GM19455 (cell line): ENCODE measurements at regions not wholly inside any gene's neighbourhood (a gene's known extent, or its start where the extent isn't known, plus 50 kb on each side); places are given as distances from the start of the nearest gene placed in this dataset.
A peak's percentile ranks its signal among the peaks of the same experiment; 100 is the strongest.

Experiments
- ATAC-seq: cut with Tn5 transposase; IDR thresholded peaks from one replicate; pipeline ENCODE4 v1.9.1; 2021; ENCODE audit not compliant: unreplicated experiment

DNA sequence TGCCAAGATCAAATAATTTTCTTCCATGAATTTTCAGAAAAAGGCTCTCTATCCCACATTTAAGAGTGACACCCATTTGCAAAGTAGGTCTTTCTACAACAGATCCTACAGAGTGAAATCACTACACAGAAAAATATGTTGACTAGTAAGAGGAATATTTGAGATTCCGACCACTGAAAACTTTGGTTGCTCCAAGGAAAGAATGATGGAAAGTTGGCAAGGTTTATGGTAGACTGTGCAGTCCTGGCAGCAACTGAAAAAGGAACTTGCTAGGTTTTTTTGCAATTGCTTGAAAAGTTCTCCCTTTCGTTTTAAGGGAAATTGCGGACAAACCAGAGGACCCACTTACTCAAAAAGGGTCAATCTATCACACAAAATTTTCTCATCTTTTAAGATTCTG lies 83.1 kb upstream of the TSPAN8 start:
- ATAC-seq, result no peak

DNA sequence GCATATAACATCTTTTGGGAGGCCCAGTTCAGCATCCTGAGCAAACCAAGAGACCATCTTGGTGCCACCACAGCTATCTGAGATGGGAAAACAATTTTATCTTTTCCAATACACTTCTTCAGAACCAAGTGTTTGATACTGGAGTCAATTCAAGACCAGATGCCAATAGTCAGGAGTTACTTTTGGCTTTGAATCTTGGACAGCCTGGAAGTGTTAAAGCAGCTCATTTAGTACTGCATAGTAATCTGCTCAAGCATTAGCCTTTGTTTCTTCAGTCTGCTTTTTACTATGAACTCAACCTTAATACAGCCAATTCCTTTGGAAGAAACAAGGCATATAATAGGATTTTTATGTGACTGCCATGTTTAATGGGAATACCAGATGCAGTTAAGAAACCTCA lies 81.9 kb upstream of the TSPAN8 start:
- no peak for ATAC-seq

DNA sequence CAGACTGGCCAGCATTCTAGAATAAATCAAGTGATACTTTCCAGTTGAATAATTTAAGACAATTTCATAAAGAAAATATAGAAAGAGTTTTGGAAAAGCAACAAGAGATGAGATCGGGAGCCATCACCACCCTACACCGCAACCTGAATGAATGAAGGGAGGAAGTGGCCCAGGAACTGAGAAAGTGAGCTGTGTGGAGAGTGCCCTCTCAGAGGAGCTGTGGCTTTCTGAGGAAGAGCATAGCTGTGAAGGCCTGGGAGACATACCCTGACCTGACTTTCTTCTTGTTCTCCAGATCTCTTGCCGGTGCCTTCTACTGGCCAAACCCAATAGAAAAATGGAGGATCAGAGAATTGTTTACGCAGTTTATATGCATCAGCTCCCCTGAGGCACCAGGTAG lies 79.3 kb upstream of the TSPAN8 start:
- ATAC-seq, result no peak

DNA sequence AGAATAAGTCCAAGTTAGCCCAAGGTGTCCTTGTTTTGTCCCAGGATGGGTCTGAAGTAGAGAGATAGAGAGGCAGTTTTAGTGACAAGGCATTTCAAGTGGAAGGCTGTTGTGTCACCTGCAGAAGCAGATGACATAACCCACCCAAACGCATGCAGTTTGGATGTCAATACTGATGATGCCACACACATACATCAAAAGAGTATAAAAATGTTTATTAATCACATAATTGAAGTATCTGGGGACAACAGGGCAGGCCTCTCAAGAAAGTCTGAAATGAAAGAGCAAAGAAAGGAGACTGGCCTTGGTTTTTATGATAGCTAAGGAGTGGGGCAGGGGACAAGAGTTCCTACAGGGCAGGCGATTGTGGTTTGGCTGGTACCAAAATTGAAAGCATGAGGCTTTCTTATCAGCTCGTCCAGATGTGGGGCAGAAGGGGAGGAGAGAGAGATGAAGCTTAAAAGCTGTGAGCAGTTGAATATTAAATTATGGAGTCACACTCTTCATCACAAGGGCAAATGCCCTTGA lies 78.4 kb upstream of the TSPAN8 start:
- ATAC-seq, result no peak

DNA sequence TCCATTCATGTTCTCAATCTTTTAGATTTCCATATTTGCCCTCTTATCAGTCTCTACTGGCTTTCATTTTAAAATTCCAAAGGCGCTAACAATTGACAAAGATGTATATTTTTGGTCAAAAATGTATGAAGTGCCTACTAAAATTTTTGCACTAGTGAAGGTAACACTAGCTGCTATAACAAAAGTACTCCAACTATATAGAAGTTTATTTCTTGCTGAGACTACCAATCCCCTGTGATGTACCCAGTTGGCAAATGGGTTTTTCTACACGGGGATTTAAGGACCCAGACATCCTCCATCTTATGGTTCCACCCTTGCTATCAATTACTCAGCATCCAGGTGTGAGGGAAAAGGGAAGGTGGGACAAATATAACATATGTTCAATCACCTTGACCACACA lies 75.3 kb upstream of the TSPAN8 start:
- ATAC-seq, result no peak

DNA sequence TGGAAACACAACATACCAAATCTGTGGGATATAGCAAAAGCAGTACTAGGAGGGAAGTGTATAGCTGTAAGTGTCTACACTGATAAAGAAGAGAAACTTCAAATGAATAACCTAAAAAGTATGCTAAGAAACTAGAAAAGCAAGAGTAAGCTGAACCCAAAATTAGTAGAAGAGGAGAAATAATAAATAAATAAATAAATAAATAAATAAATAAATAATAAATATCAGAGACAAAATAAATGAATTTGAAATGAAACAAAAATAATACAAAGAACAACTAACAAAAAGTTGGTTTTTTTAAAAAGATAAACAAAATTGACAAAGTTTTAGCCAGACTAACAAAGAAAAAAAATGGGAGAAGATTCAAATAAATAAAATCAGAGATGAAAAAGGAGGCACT lies 72.7 kb upstream of the TSPAN8 start:
- ATAC-seq, result no peak

DNA sequence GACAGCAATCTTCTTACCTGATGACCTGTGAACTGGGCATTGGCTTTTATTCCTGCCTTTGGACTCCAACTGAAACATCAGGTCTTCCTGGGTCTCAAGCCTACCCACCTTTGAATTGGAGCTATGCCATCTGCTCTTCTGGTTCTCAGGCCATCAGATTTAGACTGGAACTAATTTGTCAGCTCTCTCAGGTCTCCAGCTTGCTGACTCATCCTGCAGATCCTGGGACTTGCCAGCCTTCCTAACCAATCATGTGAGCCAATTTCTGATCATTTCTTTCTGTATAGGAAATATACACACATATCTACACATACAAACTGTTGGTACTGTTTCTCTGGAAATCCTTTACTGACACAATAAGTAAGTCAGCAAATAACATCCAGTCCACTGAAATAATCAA lies 65.3 kb upstream of the TSPAN8 start:
- ATAC-seq, result no peak

DNA sequence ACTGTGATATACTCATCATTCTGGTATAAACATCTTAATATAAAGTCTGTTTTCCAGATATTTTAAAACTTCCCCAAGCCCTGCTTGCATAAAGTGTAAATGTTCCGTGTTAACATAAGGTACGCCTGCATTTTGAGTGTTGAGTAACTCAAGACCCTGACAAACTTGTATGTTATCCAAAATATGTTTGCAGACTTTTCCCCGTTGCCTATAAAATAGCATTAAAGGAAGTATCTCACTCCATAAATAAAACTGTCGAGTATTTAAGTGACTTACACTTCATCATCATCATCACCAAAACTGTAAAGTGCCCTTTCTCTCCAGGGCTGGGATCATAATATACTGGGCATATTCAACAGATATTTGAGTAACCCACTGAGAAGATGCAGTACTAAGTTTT lies 64.6 kb upstream of the TSPAN8 start:
- ATAC-seq, result no peak

DNA sequence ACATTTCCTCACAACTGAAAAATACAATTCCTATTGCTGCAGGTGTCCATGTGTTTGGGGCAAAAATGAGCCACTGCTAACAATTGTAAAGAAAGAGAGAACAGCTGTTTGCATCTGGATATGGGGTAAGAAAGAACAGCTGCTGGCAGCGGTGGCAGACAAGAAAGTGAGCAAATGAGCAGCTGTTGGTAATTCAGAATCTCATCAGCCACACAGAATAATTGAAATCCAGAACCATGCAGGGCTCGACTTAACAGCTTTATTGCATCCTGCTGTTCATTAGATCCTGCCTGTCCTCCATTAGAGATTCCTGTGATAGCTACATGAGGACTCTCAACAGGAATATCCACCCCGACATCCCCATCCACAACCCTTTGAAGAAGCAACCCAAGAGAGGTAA lies 62.5 kb upstream of the TSPAN8 start:
- ATAC-seq, result no peak

DNA sequence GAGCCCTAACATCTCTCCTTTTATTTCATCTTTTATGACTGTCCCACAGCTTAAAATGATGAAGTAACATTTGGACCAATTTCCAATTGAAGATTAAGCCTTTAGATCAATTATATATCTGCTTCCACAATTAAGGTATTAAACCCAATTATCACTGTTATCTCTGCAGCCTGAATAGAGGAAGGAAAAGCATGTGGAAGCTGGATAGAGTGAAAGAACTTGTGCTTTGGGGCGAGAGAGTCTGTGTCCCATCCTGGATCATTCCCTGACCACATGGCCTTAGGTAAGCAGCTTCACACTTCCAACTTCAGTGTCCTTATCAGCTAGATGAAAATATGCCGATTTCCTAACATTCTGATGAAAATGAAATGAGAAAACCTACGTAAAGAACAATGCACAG lies 61.4 kb upstream of the TSPAN8 start:
- no peak for ATAC-seq

DNA sequence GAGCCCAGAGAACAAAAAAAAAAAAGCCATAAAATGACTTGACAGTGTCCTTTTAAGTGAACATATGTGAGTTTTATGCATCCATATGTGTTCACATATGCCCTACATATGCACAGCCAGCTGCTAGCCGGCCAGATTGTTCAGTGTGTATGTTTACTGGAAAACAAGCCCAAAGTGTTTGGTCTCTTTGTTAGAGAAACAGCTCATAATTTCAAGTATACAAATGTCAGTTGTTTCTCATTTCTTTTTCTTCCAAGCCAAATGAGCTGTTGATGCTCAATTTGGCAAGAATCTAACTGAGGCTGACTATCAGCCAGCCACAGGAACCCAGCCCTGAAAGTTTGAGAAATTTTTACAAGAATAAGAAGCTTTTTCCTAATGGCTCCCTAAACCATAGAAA lies 60.8 kb upstream of the TSPAN8 start:
- ATAC-seq, result no peak

DNA sequence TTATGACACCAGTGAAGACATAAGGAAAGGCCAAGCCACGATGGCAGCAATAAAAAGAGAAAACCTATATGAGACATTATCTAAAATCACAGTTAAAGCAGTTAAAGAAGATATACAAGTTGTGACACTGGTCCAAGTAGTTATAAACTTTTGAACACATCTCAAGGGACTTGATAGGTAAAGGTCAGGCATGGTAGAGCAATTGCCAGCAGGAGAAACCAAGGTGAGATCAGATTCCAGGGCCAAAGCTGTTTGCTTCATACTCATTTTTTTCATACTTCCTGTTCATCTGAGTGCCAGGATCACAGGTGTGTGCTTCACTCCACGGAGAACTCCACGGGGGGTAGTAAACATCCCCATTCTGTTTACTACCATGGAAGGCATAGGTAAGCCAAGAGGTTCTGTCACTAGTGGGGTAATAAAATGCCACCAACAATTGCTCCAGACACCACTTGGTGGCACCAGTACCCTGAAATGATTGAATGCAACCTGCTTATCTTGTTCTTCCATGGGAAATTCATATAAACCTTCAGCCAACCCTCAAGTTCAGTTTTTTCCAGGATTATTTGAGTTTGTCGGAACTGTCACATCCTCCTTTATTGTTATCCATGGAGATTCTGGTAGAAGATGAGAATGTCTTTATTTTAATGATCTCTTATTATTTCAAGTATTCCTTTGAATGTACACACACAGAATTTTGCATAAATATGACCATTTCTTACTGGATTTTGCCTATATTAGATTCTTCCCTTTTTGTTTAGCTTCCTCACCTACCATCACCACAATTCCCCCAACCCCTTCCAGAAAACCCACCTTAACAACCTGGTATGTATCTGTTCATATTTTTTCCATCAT lies 59.2 kb upstream of the TSPAN8 start:
- peak; percentile 57 for ATAC-seq

DNA sequence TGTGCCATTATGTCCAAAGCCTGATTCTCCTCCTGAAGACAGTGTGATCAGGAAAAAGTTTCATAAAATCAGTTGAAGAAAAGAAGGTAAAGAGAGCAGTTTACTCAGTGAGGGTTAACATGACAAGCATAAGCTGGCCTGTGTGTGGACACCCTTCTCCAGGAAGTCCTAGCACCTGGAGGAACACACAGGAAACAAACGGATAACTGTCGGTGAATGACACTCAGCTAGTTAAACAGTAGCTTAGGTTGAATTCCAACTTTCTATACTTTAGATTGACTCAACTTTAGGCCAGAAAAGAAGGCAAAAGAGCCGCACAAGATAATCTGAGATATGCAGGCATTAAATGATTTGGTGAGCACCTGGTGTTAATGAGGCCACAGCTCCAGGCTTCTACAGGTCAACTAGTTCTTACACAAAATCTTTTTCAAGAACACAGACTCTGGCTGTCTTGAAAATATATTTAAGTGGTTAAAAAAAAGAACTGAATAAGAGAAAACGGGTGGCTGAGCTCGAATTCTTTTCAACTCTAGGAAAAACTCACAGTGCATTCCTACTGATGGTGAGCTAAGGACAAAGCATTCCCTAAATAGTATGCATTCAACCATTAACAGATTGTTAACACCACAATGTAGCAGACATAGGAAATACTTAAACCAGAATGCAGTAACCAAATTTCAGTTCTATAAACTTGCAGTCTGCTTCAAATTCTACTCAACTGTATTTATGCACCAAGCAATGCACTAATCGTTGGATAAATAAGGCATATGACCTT lies 56.9 kb upstream of the TSPAN8 start:
- ATAC-seq, result no peak

DNA sequence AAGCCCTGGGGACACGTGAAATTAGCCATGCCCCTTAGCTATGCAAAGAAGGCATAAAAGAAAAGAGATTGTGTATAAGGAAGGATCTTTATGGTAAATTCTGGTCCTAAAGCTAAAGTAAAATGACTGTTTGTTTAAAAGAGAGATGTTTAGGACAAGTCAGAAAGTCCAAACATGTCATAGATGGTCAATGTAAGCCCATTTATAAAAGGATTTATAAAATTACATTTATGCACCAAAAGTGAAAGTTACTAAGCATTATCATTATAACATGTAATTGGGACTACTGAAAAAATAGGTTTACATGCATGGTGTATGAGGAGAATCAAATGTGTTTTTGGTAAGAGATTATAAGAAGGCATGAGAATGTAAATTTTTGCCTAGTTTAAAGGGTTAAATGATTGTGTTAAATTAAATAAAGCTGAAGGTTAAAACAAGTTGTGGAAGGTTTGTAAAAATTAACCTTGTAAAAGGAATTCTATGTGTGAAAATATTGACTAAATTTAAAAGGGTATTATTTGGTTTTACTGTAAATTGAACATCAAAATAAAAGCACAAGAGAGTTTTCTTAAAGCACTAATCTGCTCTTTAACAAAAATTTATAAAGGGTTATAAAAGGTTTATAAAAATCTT lies 50.4 kb upstream of the TSPAN8 start:
- no peak for ATAC-seq
